GM23248 (cell line): ENCODE measurements at regions not wholly inside any gene's neighbourhood (a gene's known extent, or its start where the extent isn't known, plus 50 kb on each side); places are given as distances from the start of the nearest gene placed in this dataset.

ENCODE experiments used
- DNase-seq: peaks from one replicate; pipeline ENCODE4 v3.0.0-alpha.2; 2015
- H2AFZ ChIP-seq: fragments of 200-600 bp; sonication (generic); 2 replicates; pipeline ENCODE4 v1.6.1; 2016; ENCODE audit warnings: antibody characterized with exemption
- H3F3A ChIP-seq: fragments of 200-600 bp; sonication (generic); 2 replicates; pipeline ENCODE4 v1.6.1; 2016; ENCODE audit warnings: mild to moderate bottlenecking, antibody characterized with exemption, mixed run types; ENCODE audit not compliant: insufficient read depth
- H3K27ac ChIP-seq: fragments of 200-600 bp; sonication (generic); 2 replicates; pipeline ENCODE4 v1.5.1; 2016; ENCODE audit warnings: mild to moderate bottlenecking
- H3K27me3 ChIP-seq: fragments of 200-600 bp; sonication (generic); replicated peaks from 2 replicates; pipeline ENCODE4 v1.6.1; 2016; ENCODE audit warnings: mild to moderate bottlenecking; ENCODE audit not compliant: insufficient read depth
- H3K36me3 ChIP-seq: fragments of 200-600 bp; sonication (generic); 2 replicates; pipeline ENCODE4 v1.6.1; 2016; ENCODE audit warnings: low read depth, mild to moderate bottlenecking
- H3K4me1 ChIP-seq: fragments of 200-600 bp; sonication (generic); 2 replicates; pipeline ENCODE4 v1.6.1; 2016; ENCODE audit warnings: mild to moderate bottlenecking; ENCODE audit not compliant: insufficient read depth
- H3K4me2 ChIP-seq: fragments of 200-600 bp; sonication (generic); one replicate; pipeline ENCODE4 v1.6.1; 2016; ENCODE audit warnings: mild to moderate bottlenecking; ENCODE audit not compliant: unreplicated experiment
- H3K4me3 ChIP-seq: fragments of 200-600 bp; sonication (generic); 2 replicates; pipeline ENCODE4 v1.5.1; 2016; ENCODE audit warnings: mild to moderate bottlenecking
- H3K79me2 ChIP-seq: fragments of 200-600 bp; sonication (generic); 2 replicates; pipeline ENCODE4 v1.6.1; 2016; ENCODE audit warnings: mild to moderate bottlenecking; ENCODE audit not compliant: insufficient read depth
- H3K9ac ChIP-seq: fragments of 200-600 bp; sonication (generic); 2 replicates; pipeline ENCODE4 v1.6.1; 2016; ENCODE audit warnings: mild to moderate bottlenecking
- H3K9me2 ChIP-seq: fragments of 200-600 bp; sonication (generic); 2 replicates; pipeline ENCODE4 v1.6.1; 2016; ENCODE audit warnings: mixed run types, mild to moderate bottlenecking, moderate library complexity; ENCODE audit not compliant: insufficient read depth
- H3K9me3 ChIP-seq: fragments of 200-600 bp; sonication (generic); one replicate; pipeline ENCODE4 v1.6.1; 2017; ENCODE audit warnings: low read depth
- H4K20me1 ChIP-seq: fragments of 200-600 bp; sonication (generic); 2 replicates; pipeline ENCODE4 v1.6.0; 2016; ENCODE audit not compliant: insufficient read depth
- EZH2 ChIP-seq: fragments of 200-600 bp; sonication (generic); IDR thresholded peaks from 2 replicates; pipeline ENCODE4 v1.6.1; 2018; ENCODE audit warnings: antibody characterized with exemption, mild to moderate bottlenecking; ENCODE audit not compliant: insufficient read depth, poor library complexity, severe bottlenecking
- EZH2phosphoT487 ChIP-seq: fragments of 200-600 bp; sonication (generic); IDR thresholded peaks from 2 replicates; pipeline ENCODE4 v1.6.1; 2018; ENCODE audit warnings: antibody characterized with exemption, moderate library complexity, mild to moderate bottlenecking, low read depth; ENCODE audit not compliant: insufficient read depth
- WGBS, 2 experiments: methylation state at CpG; one replicate each; pipeline ENCODE4 v1.1.6; 2015 to 2017; ENCODE audit warnings: low lambda C conversion rate in 2 of 2, low coverage in 1 of 2; ENCODE audit errors: missing lambda C conversion rate in 2 of 2; 5-methylcytosine and 5-hydroxymethylcytosine counted together
- in situ Hi-C: fragments of 300-500 bp; cut with MboI; formaldehyde crosslinking; loops from 2 replicates; pipeline ENCODE4 v1.15.0; 2020

- no peak overlapping the region for H3K27ac ChIP-seq
- no peak overlapping the region for H3K9ac ChIP-seq
- no peak overlapping the region for H3K4me3 ChIP-seq
- TF ChIP-seq EZH2phosphoT487 (no peak), EZH2 (no peak)
- H3K36me3 ChIP-seq: no peaks in the 10 kb centered on the region
- no peak overlapping the region for H3K4me2 ChIP-seq
- no peaks in the 10 kb centered on the region for H3K9me2 ChIP-seq
- H4K20me1 ChIP-seq: no peaks in the 10 kb centered on the region
- DNase-seq: no peak
- WGBS, 2 experiments: 49 to 58% methylated on average over 6 of the region's 6 CpGs
- H3K9me3 ChIP-seq: no peaks in the 10 kb centered on the region
- in situ Hi-C loops: no loop called here
- H3K79me2 ChIP-seq: no peaks in the 10 kb centered on the region
- no peaks in the 10 kb centered on the region for H3F3A ChIP-seq
- H3K4me1 ChIP-seq: no peaks in the 10 kb centered on the region
- peaks cover 3% of the 10 kb centered on the region; the same call in 1 of the 2 replicates for H3K27me3 ChIP-seq
- no peak overlapping the region for H2AFZ ChIP-seq
These were observed 60.3 kb upstream of the CSF3R start for GRCh38 chr1:36542962-36543515.

- WGBS, 2 experiments: 33 to 44% methylated on average over 13 of the region's 13 CpGs
- Histone ChIP-seq H3K9ac (no peak overlapping the region), H3K4me2 (no peak overlapping the region), H3K4me3 (no peak overlapping the region), H2AFZ (no peak overlapping the region), H3K9me3 (no peaks in the 10 kb centered on the region), H3K36me3 (no peaks in the 10 kb centered on the region), H3K27ac (no peak overlapping the region), H3F3A (no peaks in the 10 kb centered on the region), H3K9me2 (no peaks in the 10 kb centered on the region), H3K4me1 (no peaks in the 10 kb centered on the region), H4K20me1 (no peaks in the 10 kb centered on the region), H3K27me3 (peaks cover 3% of the 10 kb centered on the region; the same call in 1 of the 2 replicates), H3K79me2 (no peaks in the 10 kb centered on the region)
- DNase-seq: no peak
- in situ Hi-C loops: no loop called here
- TF ChIP-seq EZH2 (no peak), EZH2phosphoT487 (no peak)
These were observed 59.6 kb upstream of the CSF3R start for GRCh38 chr1:36542024-36542961.

DNA sequence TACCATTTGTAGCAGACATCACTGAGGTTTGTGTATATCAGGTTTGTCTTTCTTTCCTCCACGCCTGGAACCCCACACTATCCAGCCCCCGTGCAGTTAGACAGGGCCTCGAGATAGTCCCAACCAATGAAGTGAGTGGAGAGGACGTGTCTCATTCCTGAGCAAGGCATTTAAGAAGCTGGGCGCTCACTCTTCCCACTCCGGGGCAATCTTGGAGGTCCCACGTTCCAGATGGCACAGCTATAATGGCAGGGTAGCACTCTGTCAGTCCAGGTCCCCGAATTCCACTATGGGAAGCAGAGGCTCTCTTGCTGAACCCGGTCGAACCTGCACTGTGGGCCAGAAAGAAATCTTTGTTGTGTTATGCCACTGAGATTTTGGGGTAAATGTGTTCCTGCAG is 57.3 kb upstream of the CSF3R start:
- no peak overlapping the region for H3K27ac ChIP-seq
- in situ Hi-C loops: no loop called here
- H3K4me2 ChIP-seq: no peak overlapping the region

DNA sequence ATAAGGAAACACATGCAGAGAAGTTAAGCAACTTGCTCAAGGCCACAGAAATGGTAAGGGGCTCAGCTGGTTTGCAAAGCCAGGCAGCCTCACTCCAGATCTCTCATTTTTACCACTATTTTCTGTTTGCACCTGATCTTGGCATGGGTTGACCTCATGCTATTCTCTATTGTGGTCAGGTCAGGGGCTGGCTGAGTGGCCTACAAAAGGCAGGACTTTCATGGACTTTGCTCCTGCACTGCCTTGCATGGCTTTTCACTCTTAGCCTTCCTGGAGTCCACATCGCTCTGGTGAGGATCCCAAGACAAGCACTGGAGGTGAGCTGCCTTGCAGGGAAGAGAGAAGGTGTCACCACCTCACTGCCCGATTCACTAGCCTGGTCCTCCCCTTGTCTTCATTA is 56.8 kb upstream of the CSF3R start:
- H3K9me3 ChIP-seq: no peaks in the 10 kb centered on the region
- H3K4me3 ChIP-seq: no peak overlapping the region
- TF ChIP-seq EZH2 (no peak), EZH2phosphoT487 (no peak)
- H3F3A ChIP-seq: no peaks in the 10 kb centered on the region
- no peaks in the 10 kb centered on the region for H3K9me2 ChIP-seq
- in situ Hi-C loops: no loop called here
- no peak overlapping the region for H3K4me2 ChIP-seq
- H3K27me3 ChIP-seq: peaks cover 3% of the 10 kb centered on the region; the same call in 1 of the 2 replicates
- 18 to 28% methylated on average over 2 of the region's 2 CpGs for WGBS, 2 experiments
- H3K36me3 ChIP-seq: no peaks in the 10 kb centered on the region
- H3K27ac ChIP-seq: no peak overlapping the region
- no peaks in the 10 kb centered on the region for H3K79me2 ChIP-seq
- no peak overlapping the region for H2AFZ ChIP-seq
- H4K20me1 ChIP-seq: no peaks in the 10 kb centered on the region
- no peak overlapping the region for H3K9ac ChIP-seq
- H3K4me1 ChIP-seq: no peaks in the 10 kb centered on the region
- DNase-seq: no peak

More for the DNA sequence above, 57.3 kb upstream of the CSF3R start:
- no peaks in the 10 kb centered on the region for H3K4me1 ChIP-seq
- H2AFZ ChIP-seq: no peak overlapping the region
- no peak for DNase-seq
- TF ChIP-seq EZH2phosphoT487 (no peak), EZH2 (no peak)
- no peaks in the 10 kb centered on the region for H3K9me3 ChIP-seq
- H3K36me3 ChIP-seq: no peaks in the 10 kb centered on the region
- H3K9ac ChIP-seq: no peak overlapping the region
- H3F3A ChIP-seq: no peaks in the 10 kb centered on the region
- no peaks in the 10 kb centered on the region for H3K9me2 ChIP-seq
- no peaks in the 10 kb centered on the region for H4K20me1 ChIP-seq
- WGBS, 2 experiments: 27 to 28% methylated on average over 10 of the region's 10 CpGs
- H3K27me3 ChIP-seq: peaks cover 3% of the 10 kb centered on the region; the same call in 1 of the 2 replicates
- no peaks in the 10 kb centered on the region for H3K79me2 ChIP-seq
- H3K4me3 ChIP-seq: no peak overlapping the region
